ENCODE measurements at regions not wholly inside any gene's neighbourhood (a gene's known extent, or its start where the extent isn't known, plus 50 kb on each side); places are given as distances from the start of the nearest gene placed in this dataset.
"Not testable (repeated sequence)": the region's sequence is repeated elsewhere in the genome, so short reads cannot be mapped to it uniquely, and the experiment has no call there.

DNA sequence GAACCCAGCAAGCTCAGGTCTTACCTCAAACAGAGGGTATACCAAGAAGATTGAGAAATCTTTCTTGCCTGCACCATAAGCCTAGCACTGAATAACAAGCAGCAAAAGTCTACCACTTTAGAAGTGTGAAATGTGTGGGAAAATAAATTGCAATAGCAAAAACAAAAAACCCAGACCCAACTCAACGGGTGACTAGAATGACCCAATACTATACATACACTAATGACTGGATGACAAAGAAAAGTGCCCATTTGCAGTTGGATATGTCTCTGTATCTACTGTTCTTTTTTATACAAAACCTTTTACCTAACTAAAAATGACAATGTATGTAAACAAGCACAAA is 950.6 kb downstream of the TRIB2 start:
- DNase-seq = no peak

GRCh38 chr2:13669607-13670006 is 952.9 kb downstream of the TRIB2 start:
- Histone ChIP-seq H3K4me1 (ENCODE audit: insufficient read depth) (no peaks in the 10 kb centered on the region), H3K4me3 (no peak overlapping the region), H3K36me3 (ENCODE audit: low read depth) (no peaks in the 10 kb centered on the region), H2AFZ (no peak overlapping the region), H3K27ac (no peak overlapping the region), H4K20me1 (ENCODE audit: insufficient read depth) (no peaks in the 10 kb centered on the region), H3F3A (ENCODE audit: insufficient read depth) (peaks cover 5% of the 10 kb centered on the region; the same call in 1 of the 2 replicates), H3K9me2 (ENCODE audit: insufficient read depth) (no peaks in the 10 kb centered on the region), H3K79me2 (ENCODE audit: insufficient read depth) (no peaks in the 10 kb centered on the region), H3K9ac (no peak overlapping the region), H3K27me3 (replicated peaks; ENCODE audit: insufficient read depth) (no peaks in the 10 kb centered on the region), H3K4me2 (ENCODE audit: unreplicated experiment) (no peak overlapping the region), H3K9me3 (ENCODE audit: low read depth) (no peaks in the 10 kb centered on the region)
- in situ Hi-C loops (cut with MboI) = no loop called here
- WGBS, 2 experiments (ENCODE audit: low coverage in 1 of 2, low lambda C conversion rate in 2 of 2, missing lambda C conversion rate in 2 of 2) = 9 to 16% methylated on average over 3 of the region's 3 CpGs
- no peak for TF ChIP-seq EZH2 (IDR thresholded peaks at IDR 0.05; ENCODE audit: insufficient read depth, poor library complexity, severe bottlenecking)
- TF ChIP-seq EZH2phosphoT487 (IDR thresholded peaks at IDR 0.05; ENCODE audit: insufficient read depth, low read depth) = no peak
- peak; percentile 21 for DNase-seq

More for the DNA sequence above, 950.6 kb downstream of the TRIB2 start:
- no peaks in the 10 kb centered on the region; the same call in 1 of the 2 replicates for H3K4me1 ChIP-seq (ENCODE audit: insufficient read depth)
- no peaks in the 10 kb centered on the region for H3K9me3 ChIP-seq (ENCODE audit: low read depth)
- no peak overlapping the region for H3K27ac ChIP-seq
- H3K79me2 ChIP-seq (ENCODE audit: insufficient read depth) = no peaks in the 10 kb centered on the region
- H3K9me2 ChIP-seq (ENCODE audit: insufficient read depth) = no peaks in the 10 kb centered on the region
- peaks cover 2% of the 10 kb centered on the region; the same call in 1 of the 2 replicates for H3F3A ChIP-seq (ENCODE audit: insufficient read depth)
- no peaks in the 10 kb centered on the region for H3K27me3 ChIP-seq (replicated peaks; ENCODE audit: insufficient read depth)
- H2AFZ ChIP-seq = no peak overlapping the region
- no peak overlapping the region for H3K4me3 ChIP-seq
- H3K9ac ChIP-seq = no peak overlapping the region
- TF ChIP-seq EZH2 (IDR thresholded peaks at IDR 0.05; ENCODE audit: insufficient read depth, poor library complexity, severe bottlenecking) (no peak), EZH2phosphoT487 (IDR thresholded peaks at IDR 0.05; ENCODE audit: insufficient read depth, low read depth) (no peak)
- 48 to 52% methylated on average over 1 of the region's 1 CpG for WGBS, 2 experiments (ENCODE audit: low coverage in 1 of 2, low lambda C conversion rate in 2 of 2, missing lambda C conversion rate in 2 of 2)
- in situ Hi-C loops (cut with MboI) = no loop called here
- H3K4me2 ChIP-seq (ENCODE audit: unreplicated experiment) = no peak overlapping the region
- H4K20me1 ChIP-seq (ENCODE audit: insufficient read depth) = no peaks in the 10 kb centered on the region
- no peaks in the 10 kb centered on the region for H3K36me3 ChIP-seq (ENCODE audit: low read depth)

GRCh38 chr2:13673821-13674220 is 957.1 kb downstream of the TRIB2 start:
- H3K4me2 ChIP-seq (ENCODE audit: unreplicated experiment); H3K36me3 ChIP-seq (ENCODE audit: low read depth); H3K27me3 ChIP-seq (replicated peaks; ENCODE audit: insufficient read depth); H2AFZ ChIP-seq; H3K9me3 ChIP-seq (ENCODE audit: low read depth); H3K27ac ChIP-seq; H4K20me1 ChIP-seq (ENCODE audit: insufficient read depth); H3K4me3 ChIP-seq; H3K9ac ChIP-seq; H3K4me1 ChIP-seq (ENCODE audit: insufficient read depth); H3K79me2 ChIP-seq (ENCODE audit: insufficient read depth); H3K9me2 ChIP-seq (ENCODE audit: insufficient read depth); in situ Hi-C loops (cut with MboI); H3F3A ChIP-seq (ENCODE audit: insufficient read depth): not testable (repeated sequence)
- DNase-seq = peak; percentile 20

GRCh38 chr2:13676269-13676668 is 956.2 kb upstream of the LRATD1 start:
- H3K4me2 ChIP-seq (ENCODE audit: unreplicated experiment) = peak overlapping the region; percentile 9

GRCh38 chr2:13681936-13682335 is 950.6 kb upstream of the LRATD1 start:
- H3K27me3 ChIP-seq (replicated peaks; ENCODE audit: insufficient read depth) = no peaks in the 10 kb centered on the region
- DNase-seq = peak; percentile 42

More at GRCh38 chr2:13676269-13676668, 956.2 kb upstream of the LRATD1 start:
- peak overlapping the region; percentile 29 for H3K27ac ChIP-seq
- no peaks in the 10 kb centered on the region for H4K20me1 ChIP-seq (ENCODE audit: insufficient read depth)
- H3K79me2 ChIP-seq (ENCODE audit: insufficient read depth) = no peaks in the 10 kb centered on the region
- H3K4me3 ChIP-seq = no peak overlapping the region
- no peaks in the 10 kb centered on the region for H3K9me3 ChIP-seq (ENCODE audit: low read depth)
- no peaks in the 10 kb centered on the region for H3K4me1 ChIP-seq (ENCODE audit: insufficient read depth)
- H3K9me2 ChIP-seq (ENCODE audit: insufficient read depth) = no peaks in the 10 kb centered on the region
- in situ Hi-C loops (cut with MboI) = no loop called here
- no peaks in the 10 kb centered on the region for H3K36me3 ChIP-seq (ENCODE audit: low read depth)
- no peaks in the 10 kb centered on the region for H3K27me3 ChIP-seq (replicated peaks; ENCODE audit: insufficient read depth)
- H3K9ac ChIP-seq = no peak overlapping the region
- TF ChIP-seq EZH2 (IDR thresholded peaks at IDR 0.05; ENCODE audit: insufficient read depth, poor library complexity, severe bottlenecking) (no peak), EZH2phosphoT487 (IDR thresholded peaks at IDR 0.05; ENCODE audit: insufficient read depth, low read depth) (no peak)
- 50% methylated on average over 2 of the region's 2 CpGs for WGBS, 2 experiments (ENCODE audit: low coverage in 1 of 2, low lambda C conversion rate in 2 of 2, missing lambda C conversion rate in 2 of 2)
- peaks cover 5% of the 10 kb centered on the region; the same call in 1 of the 2 replicates for H3F3A ChIP-seq (ENCODE audit: insufficient read depth)
- H2AFZ ChIP-seq = peak overlapping the region; percentile 50; the same call in 1 of the 2 replicates
- DNase-seq = peak; percentile 58

More at GRCh38 chr2:13681936-13682335, 950.6 kb upstream of the LRATD1 start:
- Histone ChIP-seq H4K20me1 (ENCODE audit: insufficient read depth) (no peaks in the 10 kb centered on the region), H3K9me3 (ENCODE audit: low read depth) (peaks cover 4% of the 10 kb centered on the region), H3K27ac (no peak overlapping the region), H3K9ac (no peak overlapping the region), H3K4me2 (ENCODE audit: unreplicated experiment) (no peak overlapping the region), H3K4me1 (ENCODE audit: insufficient read depth) (no peaks in the 10 kb centered on the region), H3K9me2 (ENCODE audit: insufficient read depth) (no peaks in the 10 kb centered on the region), H3K4me3 (no peak overlapping the region), H3K79me2 (ENCODE audit: insufficient read depth) (no peaks in the 10 kb centered on the region), H2AFZ (no peak overlapping the region), H3F3A (ENCODE audit: insufficient read depth) (no peaks in the 10 kb centered on the region), H3K36me3 (ENCODE audit: low read depth) (no peaks in the 10 kb centered on the region)
- in situ Hi-C loops (cut with MboI) = no loop called here
- no peak for TF ChIP-seq EZH2phosphoT487 (IDR thresholded peaks at IDR 0.05; ENCODE audit: insufficient read depth, low read depth)
- TF ChIP-seq EZH2 (IDR thresholded peaks at IDR 0.05; ENCODE audit: insufficient read depth, poor library complexity, severe bottlenecking) = no peak

Data from GM23248 (cell line).